NB4 (cell line): ENCODE measurements at regions not wholly inside any gene's neighbourhood (a gene's known extent, or its start where the extent isn't known, plus 50 kb on each side); places are given as distances from the start of the nearest gene placed in this dataset.

ENCODE experiments used
- DNase-seq: peaks from one replicate; pipeline ENCODE4 v3.0.0; 2010; ENCODE audit warnings: low read depth
- H3K4me3 ChIP-seq: one replicate; pipeline ENCODE4 v1.5.1; 2011; ENCODE audit warnings: mild to moderate bottlenecking, low read depth, low read length, moderate library complexity
- CTCF ChIP-seq: IDR thresholded peaks from one replicate; pipeline ENCODE4 v1.5.1; 2012; ENCODE audit warnings: low read depth, low read length
- MYC ChIP-seq: IDR thresholded peaks from 2 replicates; pipeline ENCODE4 v1.6.1; 2011; ENCODE audit warnings: low read depth, low read length
- POLR2A ChIP-seq: IDR thresholded peaks from 2 replicates; pipeline ENCODE4 v1.6.1; 2011; ENCODE audit warnings: mild to moderate bottlenecking; ENCODE audit not compliant: insufficient read length; ENCODE audit errors: extremely low read depth
- TF ChIP-seq, protein P1 (sequence below): IDR thresholded peaks from 2 replicates; pipeline ENCODE4 v1.6.1; 2011; ENCODE audit warnings: low read depth, low read length

GRCh38 chr4:54933579-54933978 is 191.8 kb downstream of the KDR start:
- no peak overlapping the region for H3K4me3 ChIP-seq
- TF ChIP-seq POLR2A, result no peak
- TF ChIP-seq MYC, result no peak
- TF ChIP-seq, protein P1, sequence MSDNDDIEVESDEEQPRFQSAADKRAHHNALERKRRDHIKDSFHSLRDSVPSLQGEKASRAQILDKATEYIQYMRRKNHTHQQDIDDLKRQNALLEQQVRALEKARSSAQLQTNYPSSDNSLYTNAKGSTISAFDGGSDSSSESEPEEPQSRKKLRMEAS, result no peak
- no peak for TF ChIP-seq CTCF
- DNase-seq, result no peak

DNA sequence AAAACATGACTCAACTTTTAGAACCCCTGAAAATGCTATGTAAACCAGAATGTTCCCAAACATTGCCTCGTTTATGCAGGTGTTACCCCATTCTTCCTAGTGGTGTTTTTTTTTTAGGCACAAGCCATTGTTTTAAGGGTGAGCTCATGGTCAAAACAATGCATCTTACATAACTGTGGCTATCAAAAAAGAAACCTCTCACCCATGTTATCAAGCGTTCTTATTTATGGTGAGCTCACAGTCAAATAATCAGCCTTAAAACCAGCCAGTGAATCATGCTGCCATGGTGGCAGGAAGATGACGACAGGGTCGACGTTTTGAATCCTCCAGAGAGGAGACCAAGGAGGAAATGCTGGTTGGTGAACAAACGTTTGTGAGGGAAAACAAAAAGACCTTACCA is 195.2 kb downstream of the KDR start:
- no peak overlapping the region for H3K4me3 ChIP-seq
- no peak for TF ChIP-seq MYC
- no peak for TF ChIP-seq CTCF
- no peak for TF ChIP-seq POLR2A
- TF ChIP-seq, protein P1, result no peak
- DNase-seq, result peak; percentile 7

DNA sequence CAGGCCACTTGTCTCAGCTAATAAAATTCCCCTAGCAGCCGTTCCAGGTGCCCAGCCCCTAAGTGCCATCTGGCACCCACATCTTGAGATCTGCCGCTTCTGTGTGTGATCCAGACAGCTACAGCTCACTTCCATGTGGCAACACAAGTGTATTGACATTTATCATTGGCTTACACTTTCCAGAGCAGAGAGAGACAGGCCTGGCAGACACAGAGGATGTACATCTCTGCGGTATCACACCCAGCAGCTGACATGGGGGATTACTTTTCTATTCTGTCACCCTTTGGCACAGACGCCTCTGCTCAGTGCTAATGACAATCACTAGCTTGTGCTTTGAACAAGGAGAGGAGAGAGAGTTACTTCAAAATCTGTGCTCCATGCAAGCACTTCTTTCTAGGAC is 195.9 kb downstream of the KDR start:
- TF ChIP-seq MYC (no peak), POLR2A (no peak), CTCF (no peak)
- TF ChIP-seq, protein P1, result no peak
- no peak for DNase-seq
- H3K4me3 ChIP-seq, result no peak overlapping the region

DNA sequence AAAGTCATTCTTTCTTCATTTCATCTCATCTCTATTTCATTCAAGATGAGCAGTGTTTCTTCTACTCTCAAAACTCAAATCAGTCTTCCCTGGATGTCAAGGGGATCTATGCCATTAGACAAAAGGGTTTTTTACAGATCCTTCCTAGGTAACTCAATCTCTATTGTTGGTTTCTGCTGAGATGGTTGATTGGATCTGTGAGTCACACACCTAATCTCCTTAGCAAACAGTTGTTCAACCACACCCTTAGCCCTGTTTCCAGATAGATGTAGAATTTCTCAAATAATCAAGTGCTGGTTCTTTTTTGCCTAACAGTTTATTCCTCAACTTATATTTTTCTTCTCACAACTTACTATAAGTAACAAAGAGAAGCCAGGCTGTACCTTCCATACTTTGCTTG is 200.5 kb downstream of the KDR start:
- H3K4me3 ChIP-seq, result no peak overlapping the region
- no peak for TF ChIP-seq MYC
- no peak for TF ChIP-seq POLR2A
- TF ChIP-seq, protein P1, result no peak
- TF ChIP-seq CTCF, result no peak
- no peak for DNase-seq

GRCh38 chr4:54915276-54915675 is 210.1 kb downstream of the KDR start:
- H3K4me3 ChIP-seq, result no peak overlapping the region
- DNase-seq, result no peak
- no peak for TF ChIP-seq CTCF
- TF ChIP-seq POLR2A, result no peak
- TF ChIP-seq, protein P1, result no peak

- H3K4me3 ChIP-seq, result no peak overlapping the region
- no peak for DNase-seq
- TF ChIP-seq, protein P1, result no peak
- no peak for TF ChIP-seq MYC
These were observed 210.6 kb downstream of the KDR start for GRCh38 chr4:54914781-54915180.
